ENCODE measurements at regions not wholly inside any gene's neighbourhood (a gene's known extent, or its start where the extent isn't known, plus 50 kb on each side); places are given as distances from the start of the nearest gene placed in this dataset.

DNA sequence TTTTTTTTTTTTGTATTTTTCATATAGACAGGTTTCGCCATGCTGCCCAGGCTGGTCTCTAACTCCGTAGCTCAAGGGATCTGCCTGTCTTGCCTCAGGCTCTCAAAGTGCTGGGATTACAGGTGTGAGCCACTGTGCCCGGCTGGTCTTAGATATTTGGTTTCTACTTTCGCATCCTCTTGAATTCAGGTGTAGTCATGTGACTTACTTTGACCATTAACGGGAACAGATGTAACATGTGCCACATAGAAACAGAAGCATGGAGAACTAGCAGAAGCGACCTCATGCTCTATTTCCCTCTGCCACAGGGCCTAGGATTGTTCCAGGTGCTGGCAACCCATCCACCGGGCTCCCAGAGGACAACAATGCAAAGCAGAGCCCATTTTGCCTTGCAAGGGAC, 166.6 kb downstream of the CYLD start:
- Mint-ChIP-seq H3K36me3 (ENCODE audit: low read depth) (no peaks in the 10 kb centered on the region), H3K27ac (ENCODE audit: unreplicated experiment) (no peak overlapping the region), H3K9me3 (no peaks in the 10 kb centered on the region), H3K4me3 (no peak overlapping the region), H3K4me1 (peaks cover 15% of the 10 kb centered on the region), H3K27me3 (ENCODE audit: low read depth) (peaks cover under 1% of the 10 kb centered on the region)
- no peak for TF ChIP-seq CTCF (conservative IDR thresholded peaks at IDR 0.05)
- no peak for DNase-seq (ENCODE audit: low read depth, low spot score)

- H3K4me3 Mint-ChIP-seq = no peak overlapping the region
- H3K27me3 Mint-ChIP-seq (ENCODE audit: low read depth) = peaks cover 4% of the 10 kb centered on the region
- no peak overlapping the region for H3K27ac Mint-ChIP-seq (ENCODE audit: unreplicated experiment)
- H3K4me1 Mint-ChIP-seq = peaks cover 15% of the 10 kb centered on the region
- TF ChIP-seq CTCF (conservative IDR thresholded peaks at IDR 0.05) = no peak
- H3K36me3 Mint-ChIP-seq (ENCODE audit: low read depth) = no peaks in the 10 kb centered on the region
- no peaks in the 10 kb centered on the region for H3K9me3 Mint-ChIP-seq
- DNase-seq (ENCODE audit: low read depth, low spot score) = no peak
Measured at GRCh38 chr16:50906454-50906853, 164.6 kb downstream of the CYLD start.

GRCh38 chr16:50902457-50902856, 160.6 kb downstream of the CYLD start:
- no peak overlapping the region for H3K4me3 Mint-ChIP-seq

GRCh38 chr16:50901062-50901461, 159.2 kb downstream of the CYLD start:
- no peak for TF ChIP-seq CTCF (conservative IDR thresholded peaks at IDR 0.05)
- Mint-ChIP-seq H3K9me3 (peaks cover 10% of the 10 kb centered on the region), H3K4me3 (no peak overlapping the region), H3K27ac (ENCODE audit: unreplicated experiment) (no peak overlapping the region), H3K4me1 (no peaks in the 10 kb centered on the region), H3K27me3 (ENCODE audit: low read depth) (peaks cover 4% of the 10 kb centered on the region), H3K36me3 (ENCODE audit: low read depth) (no peaks in the 10 kb centered on the region)
- no peak for DNase-seq (ENCODE audit: low read depth, low spot score)

More at GRCh38 chr16:50902457-50902856, 160.6 kb downstream of the CYLD start:
- no peaks in the 10 kb centered on the region for H3K36me3 Mint-ChIP-seq (ENCODE audit: low read depth)
- no peak for DNase-seq (ENCODE audit: low read depth, low spot score)
- TF ChIP-seq CTCF (conservative IDR thresholded peaks at IDR 0.05) = no peak
- H3K4me1 Mint-ChIP-seq = no peaks in the 10 kb centered on the region
- no peak overlapping the region for H3K27ac Mint-ChIP-seq (ENCODE audit: unreplicated experiment)
- peaks cover 4% of the 10 kb centered on the region for H3K27me3 Mint-ChIP-seq (ENCODE audit: low read depth)
- H3K9me3 Mint-ChIP-seq = peaks cover 4% of the 10 kb centered on the region

DNA sequence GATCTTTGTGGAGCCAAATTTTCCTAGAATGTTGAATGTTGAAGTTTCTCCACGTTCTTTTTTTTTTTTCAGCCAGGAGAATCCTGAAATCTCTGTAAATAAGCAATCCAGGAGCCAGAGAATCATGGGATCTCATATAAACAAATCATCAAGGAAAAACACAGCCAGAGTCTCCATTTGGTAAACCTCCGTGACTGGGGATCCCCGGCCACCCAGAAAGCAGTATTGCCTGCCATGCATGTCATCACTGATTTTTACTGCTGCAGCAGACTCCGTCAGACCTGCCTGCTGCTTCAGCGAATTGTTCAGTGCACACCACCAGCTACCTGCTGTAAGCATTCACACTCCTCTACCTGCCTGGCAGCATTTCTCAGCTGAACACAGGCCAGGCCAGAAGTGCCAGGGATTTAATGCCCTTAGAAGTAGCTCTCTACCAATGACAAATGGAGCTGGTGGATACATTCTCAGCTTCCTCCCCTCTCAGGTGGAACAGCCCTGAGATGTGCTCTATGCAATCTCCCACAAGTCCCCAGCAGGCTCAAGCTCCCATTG, 158.6 kb downstream of the CYLD start:
- no peak overlapping the region for H3K4me3 Mint-ChIP-seq
- peaks cover 4% of the 10 kb centered on the region for H3K27me3 Mint-ChIP-seq (ENCODE audit: low read depth)
- H3K36me3 Mint-ChIP-seq (ENCODE audit: low read depth) = no peaks in the 10 kb centered on the region
- DNase-seq (ENCODE audit: low read depth, low spot score) = no peak
- no peak overlapping the region for H3K27ac Mint-ChIP-seq (ENCODE audit: unreplicated experiment)
- TF ChIP-seq CTCF (conservative IDR thresholded peaks at IDR 0.05) = no peak
- H3K9me3 Mint-ChIP-seq = peaks cover 10% of the 10 kb centered on the region
- H3K4me1 Mint-ChIP-seq = no peaks in the 10 kb centered on the region

Measured in neural crest cell (in vitro differentiated cells).